ENCODE measurements at regions not wholly inside any gene's neighbourhood (a gene's known extent, or its start where the extent isn't known, plus 50 kb on each side); places are given as distances from the start of the nearest gene placed in this dataset.

- Histone ChIP-seq H2BK5ac (ENCODE audit: low read depth, low read length) (no peak overlapping the region), H3K79me1 (ENCODE audit: low read depth, low read length) (no peaks in the 10 kb centered on the region), H2BK20ac (ENCODE audit: low read length) (no peak overlapping the region), H4K5ac (ENCODE audit: insufficient read length, low read depth, low read length) (no peak overlapping the region), H3K36me3 (ENCODE audit: control insufficient read depth in 2 of 4, insufficient read depth in 4 of 4, low read length in 3 of 4) (no peaks in the 10 kb centered on the region), H3K27me3 (replicated peaks in 1 of 4; ENCODE audit: control insufficient read depth in 3 of 4, extremely low read depth in 1 of 4, insufficient read depth in 3 of 4, low read length in 3 of 4) (peaks cover 0 to 2% (median 0%) of the 10 kb centered on the region in 4 experiments; a peak in 1 of 7 replicates), H3K23ac (ENCODE audit: insufficient read length) (no peak overlapping the region), H3K9me3 (ENCODE audit: insufficient read depth in 2 of 2, low read depth in 1 of 2, low read length in 1 of 2) (no peaks in the 10 kb centered on the region), H3K9ac (replicated peaks in 1 of 4; ENCODE audit: extremely low read depth in 1 of 4, low read depth in 3 of 4, low read length in 3 of 4) (no peak overlapping the region), H2BK120ac (replicated peaks; ENCODE audit: low read depth, low read length) (peak overlapping the region; percentile 92), H2BK15ac (ENCODE audit: low read length) (no peak overlapping the region), H3K4me1 (replicated peaks in 1 of 4; ENCODE audit: control insufficient read depth in 3 of 4, insufficient read depth in 4 of 4, low read length in 3 of 4) (peaks cover 5 to 24% (median 14%) of the 10 kb centered on the region in 4 experiments; a peak in 6 of 7 replicates), H4K91ac (replicated peaks; ENCODE audit: insufficient read length, low read length) (no peak overlapping the region), H3K23me2 (ENCODE audit: low read depth, low read length) (peaks cover 2% of the 10 kb centered on the region; the same call in 1 of the 2 replicates), H3K79me2 (ENCODE audit: control insufficient read depth in 1 of 2, insufficient read depth in 2 of 2, low read length in 2 of 2) (no peaks in the 10 kb centered on the region), H3K18ac (ENCODE audit: extremely low read depth, low read length) (no peak overlapping the region; the same call in 1 of the 2 replicates), H2BK12ac (ENCODE audit: low read depth, low read length) (no peak overlapping the region), H4K8ac (ENCODE audit: extremely low read depth, insufficient read depth, low read length) (no peak overlapping the region), H3K4me3 (ENCODE audit: extremely low read depth in 1 of 4, insufficient read depth in 2 of 4, low read depth in 3 of 4, low read length in 4 of 4) (no peak overlapping the region), H2AFZ (ENCODE audit: low read length) (no peak overlapping the region), H3K4me2 (ENCODE audit: insufficient read depth in 1 of 2, low read depth in 2 of 2, low read length in 2 of 2) (no peak overlapping the region), H3K4ac (replicated peaks; ENCODE audit: insufficient read length, low read depth, low read length) (no peak overlapping the region), H3K56ac (replicated peaks; ENCODE audit: insufficient read length, low read depth, low read length) (no peak overlapping the region), H4K20me1 (replicated peaks in 1 of 2; ENCODE audit: control insufficient read depth in 1 of 2, insufficient read depth in 2 of 2, low read length in 2 of 2) (no peaks in the 10 kb centered on the region), H3K14ac (ENCODE audit: insufficient read length) (no peak overlapping the region), H2AK5ac (ENCODE audit: low read depth, low read length) (no peak overlapping the region), H3K27ac (ENCODE audit: low read depth, low read length) (no peak overlapping the region)
- no peak for TF ChIP-seq ASH2L (IDR thresholded peaks at IDR 0.05; ENCODE audit: low read length)
- no peak for TF ChIP-seq CTBP2 (IDR thresholded peaks at IDR 0.05; ENCODE audit: borderline replicate concordance, insufficient read depth, insufficient read length, low read length)
- no peak for TF ChIP-seq CHD1 (IDR thresholded peaks at IDR 0.05; ENCODE audit: low read depth, low read length)
- TF ChIP-seq HDAC2 (IDR thresholded peaks at IDR 0.05; ENCODE audit: borderline replicate concordance in 1 of 2, low read depth in 2 of 2, low read length in 2 of 2), result no peak
- TF ChIP-seq RFX5 (IDR thresholded peaks at IDR 0.05; ENCODE audit: borderline replicate concordance, low read depth, low read length), result no peak
- TF ChIP-seq GABPA (IDR thresholded peaks at IDR 0.05; ENCODE audit: borderline replicate concordance, insufficient read depth, low read length), result no peak
- no peak for TF ChIP-seq MAX (IDR thresholded peaks at IDR 0.05)
- TF ChIP-seq RBBP5 (IDR thresholded peaks at IDR 0.05; ENCODE audit: borderline replicate concordance, low read depth, low read length), result no peak
- no peak for TF ChIP-seq NANOG (IDR thresholded peaks at IDR 0.05; ENCODE audit: insufficient read depth, low read depth, low read length, poor library complexity, severe bottlenecking)
- TF ChIP-seq TCF12 (IDR thresholded peaks at IDR 0.05; ENCODE audit: low read depth, low read length), result no peak
- ChIA-PET CTCF (ENCODE audit: partially characterized antibody) (interaction anchor here (0.6 to 1.0 kb wide), 2 partner anchors 32 to 336 kb away, joined by 3 read pairs; no protein-coding TSS in a partner anchor), POLR2A (ENCODE audit: partially characterized antibody) (no interaction called here)
- DNase-seq (ENCODE audit: low read depth in 1 of 2, low spot score in 2 of 2), result no peak
- FAIRE-seq, result no peak
- 89% methylated on average over 2 of the region's 2 CpGs; no CpG with 5 or more reads in 1 of the 2 experiments for WGBS, 2 experiments (ENCODE audit: extremely low coverage in 1 of 2, insufficient coverage in 1 of 2, insufficient read length in 1 of 2, insufficient replicate concordance in 2 of 2, low coverage in 1 of 2, low lambda C conversion rate in 2 of 2, missing lambda C conversion rate in 1 of 2)
Measured at GRCh38 chr5:62044989-62045388, 261.0 kb upstream of the KIF2A start.
